ENCODE measurements at regions not wholly inside any gene's neighbourhood (a gene's known extent, or its start where the extent isn't known, plus 50 kb on each side); places are given as distances from the start of the nearest gene placed in this dataset.
"Not testable (repeated sequence)": the region's sequence is repeated elsewhere in the genome, so short reads cannot be mapped to it uniquely, and the experiment has no call there.

DNA sequence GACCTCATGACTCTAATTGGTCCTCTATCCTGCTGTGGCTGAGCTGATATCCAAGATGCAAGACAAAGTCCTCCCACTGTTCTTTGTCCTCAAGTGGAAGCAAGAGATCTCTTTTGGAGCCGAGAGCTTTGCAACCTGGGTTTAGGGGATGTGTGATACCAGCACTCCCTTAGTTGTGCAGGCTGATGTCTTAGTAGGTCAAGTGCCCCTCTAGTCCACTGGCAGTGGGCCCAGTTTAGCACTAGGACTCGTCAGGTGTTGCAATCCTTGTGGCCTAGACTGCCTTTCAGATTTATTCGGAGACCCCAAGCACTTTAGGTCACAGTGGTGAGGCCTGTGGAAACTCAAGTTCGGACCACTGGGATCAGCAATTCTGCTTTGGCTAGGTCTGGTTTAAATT, 64.0 kb downstream of the GPRASP3 start:
- DNase-seq, result no peak

DNA sequence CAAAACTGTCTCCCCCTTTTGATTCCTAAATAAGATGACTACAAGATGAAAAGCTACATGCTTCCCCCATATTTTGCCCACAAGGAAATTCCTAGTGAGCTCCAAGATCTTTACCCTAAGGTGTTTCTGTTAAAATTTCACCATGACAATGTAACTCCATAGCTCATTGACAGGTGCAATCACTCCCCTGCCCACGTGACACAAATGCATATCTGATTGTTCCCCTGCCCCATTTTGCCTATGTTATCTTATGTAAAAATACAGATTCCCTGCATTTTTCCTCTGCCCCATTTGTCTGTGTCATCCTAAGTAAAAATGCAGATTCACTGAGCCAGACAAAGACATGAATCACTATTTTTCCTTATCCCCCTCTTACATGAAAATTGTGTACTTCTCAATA, 66.7 kb downstream of the GPRASP3 start:
- no peak for DNase-seq

GRCh38 chrX:102808336-102808735, 87.8 kb downstream of the GPRASP3 start:
- DNase-seq, result no peak

- not testable (repeated sequence) for DNase-seq
Observed at GRCh38 chrX:102818269-102818668, 97.7 kb downstream of the GPRASP3 start.

GRCh38 chrX:102832661-102833060, 104.4 kb upstream of the RAB40AL start:
- no peak for DNase-seq

- no peak for DNase-seq
Observed at GRCh38 chrX:102833136-102833535, 103.9 kb upstream of the RAB40AL start.

- DNase-seq, result no peak
Observed at GRCh38 chrX:102835504-102836146, 101.4 kb upstream of the RAB40AL start.

DNA sequence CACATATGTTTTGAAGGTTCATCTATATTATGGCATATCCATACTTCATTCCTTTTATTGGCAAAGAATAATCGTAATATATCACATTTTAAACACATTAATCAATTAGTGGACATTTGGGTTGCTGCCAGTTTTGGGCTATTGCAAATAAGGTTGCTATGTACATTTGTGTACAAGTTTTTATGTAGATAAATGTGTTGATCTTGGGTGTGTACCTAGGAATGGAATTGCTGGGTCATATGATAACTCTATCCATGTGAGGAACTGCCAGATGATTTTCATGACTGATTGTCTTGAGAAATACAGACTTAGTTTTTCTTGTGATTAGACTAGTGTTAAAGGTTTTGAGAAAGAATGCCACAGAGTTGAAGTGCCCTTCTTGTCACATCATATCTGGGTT, 99.2 kb upstream of the RAB40AL start:
- DNase-seq, result no peak

- no peak for DNase-seq
Observed at GRCh38 chrX:102840871-102841705, 96.0 kb upstream of the RAB40AL start.

GRCh38 chrX:102841706-102842003, 95.4 kb upstream of the RAB40AL start:
- DNase-seq, result no peak

DNA sequence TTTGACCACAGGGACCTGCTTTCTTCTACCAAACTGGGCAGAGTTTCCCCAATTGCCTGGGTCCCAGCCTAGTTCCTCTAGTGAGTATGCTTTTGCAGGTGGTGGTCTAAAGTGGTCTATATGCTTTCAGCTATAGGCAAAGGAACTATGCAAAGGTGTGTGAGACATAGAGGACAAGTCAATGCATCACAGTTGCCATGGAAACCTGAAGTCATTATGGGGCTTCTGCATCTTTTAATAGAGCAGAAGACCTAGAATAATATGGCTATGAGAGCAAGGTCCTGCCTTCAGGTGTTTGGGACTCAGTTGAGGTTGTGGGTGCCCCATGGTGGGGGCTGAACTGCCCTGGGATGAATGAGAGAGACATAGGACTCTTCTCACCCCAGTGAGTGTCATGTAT, 92.1 kb upstream of the RAB40AL start:
- DNase-seq, result no peak

DNA sequence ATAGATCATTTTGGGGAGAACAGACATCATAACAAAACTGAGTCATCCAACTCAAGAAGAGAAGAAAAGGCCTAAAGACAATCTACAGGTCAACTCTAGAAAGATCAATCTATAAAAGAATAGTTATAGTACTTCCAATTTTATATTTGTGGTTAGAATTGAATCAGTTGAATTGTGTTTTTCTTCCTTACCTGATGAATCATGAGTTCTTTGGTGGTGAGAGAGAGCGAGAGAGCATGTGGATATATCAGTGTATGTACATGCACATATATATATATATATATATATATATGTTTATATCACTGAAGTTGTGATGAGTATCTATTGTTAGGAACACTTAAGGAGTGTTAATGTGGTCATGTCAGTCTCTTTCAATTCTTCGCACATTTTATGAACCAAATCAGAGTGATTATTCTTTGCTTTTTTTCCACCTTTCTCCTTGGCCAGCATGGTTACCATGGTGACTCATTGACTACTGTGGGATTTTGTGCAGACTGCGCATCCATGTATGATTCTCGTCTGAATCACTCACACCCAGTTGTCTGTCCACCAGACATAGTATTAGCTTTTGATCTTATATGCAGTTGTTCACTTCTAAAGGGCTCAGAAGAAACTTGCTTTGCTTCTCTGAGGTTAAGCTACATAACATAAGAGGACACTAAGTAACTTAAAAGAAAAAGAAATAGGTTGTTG, 90.4 kb upstream of the RAB40AL start:
- no peak for DNase-seq

- DNase-seq, result no peak
Observed at GRCh38 chrX:102847362-102847761, 89.7 kb upstream of the RAB40AL start.

GRCh38 chrX:102849396-102849795, 87.7 kb upstream of the RAB40AL start:
- no peak for DNase-seq

DNA sequence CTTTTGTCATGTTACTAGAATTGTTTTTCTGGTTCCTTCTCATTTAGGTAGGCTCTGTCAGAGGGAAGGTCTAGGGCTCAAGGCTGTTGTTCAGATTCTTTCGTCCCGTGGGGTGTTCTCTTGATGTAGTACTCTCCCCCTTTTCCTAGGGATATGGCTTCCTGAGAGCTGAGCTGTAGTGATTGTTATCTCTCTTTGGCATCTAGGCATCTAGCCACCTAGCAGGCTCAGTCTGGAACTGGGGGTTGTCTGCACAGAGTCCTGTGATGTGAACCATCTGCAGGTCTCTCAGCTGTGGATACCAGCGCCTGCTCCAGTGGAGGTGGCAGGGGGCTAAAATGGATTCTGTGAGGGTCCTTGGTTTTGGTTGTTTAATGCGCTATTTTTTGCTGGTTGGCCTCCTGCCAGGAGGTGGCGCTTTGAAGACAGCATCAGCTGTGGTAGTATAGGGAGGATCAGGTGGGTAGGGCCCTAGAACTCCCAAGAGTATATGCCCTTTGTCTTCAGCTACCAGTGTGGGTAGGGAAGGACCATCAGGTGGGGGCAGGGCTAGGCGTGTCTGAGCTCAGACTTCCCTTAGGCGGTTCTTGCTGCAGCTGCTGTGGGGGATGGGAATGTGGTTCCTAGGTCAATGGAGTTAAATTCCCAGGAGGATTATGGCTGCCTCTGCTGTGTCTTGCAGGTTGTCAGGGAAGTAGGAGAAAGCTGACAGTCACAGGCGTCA, 78.1 kb upstream of the RAB40AL start:
- not testable (repeated sequence) for DNase-seq

- DNase-seq, result no peak
Observed at GRCh38 chrX:102859550-102859871, 77.6 kb upstream of the RAB40AL start.

- DNase-seq, result no peak
Observed at GRCh38 chrX:102860235-102860634, 76.8 kb upstream of the RAB40AL start.

DNA sequence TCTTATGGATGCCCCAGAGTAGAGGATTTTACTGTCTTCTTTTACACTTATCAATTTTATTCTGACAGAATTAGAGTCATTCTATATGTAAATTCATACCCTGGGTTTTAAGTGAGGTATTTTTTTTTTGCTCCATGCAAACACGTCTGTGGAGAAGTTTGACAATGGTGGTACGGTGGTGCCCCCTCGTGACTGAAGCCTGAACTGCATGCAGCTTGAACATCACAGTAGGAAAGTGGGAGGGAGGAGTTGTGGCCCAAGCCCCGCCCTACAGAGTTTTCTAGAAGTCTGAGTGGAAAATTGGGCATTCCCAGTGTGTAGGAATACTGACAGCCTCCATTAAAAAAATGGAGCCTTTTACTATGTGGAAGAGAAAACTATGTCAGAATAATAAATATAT, 73.3 kb upstream of the RAB40AL start:
- DNase-seq, result peak; percentile 25

- no peak for DNase-seq
Observed at GRCh38 chrX:102866981-102867656, 70.0 kb upstream of the RAB40AL start.

DNA sequence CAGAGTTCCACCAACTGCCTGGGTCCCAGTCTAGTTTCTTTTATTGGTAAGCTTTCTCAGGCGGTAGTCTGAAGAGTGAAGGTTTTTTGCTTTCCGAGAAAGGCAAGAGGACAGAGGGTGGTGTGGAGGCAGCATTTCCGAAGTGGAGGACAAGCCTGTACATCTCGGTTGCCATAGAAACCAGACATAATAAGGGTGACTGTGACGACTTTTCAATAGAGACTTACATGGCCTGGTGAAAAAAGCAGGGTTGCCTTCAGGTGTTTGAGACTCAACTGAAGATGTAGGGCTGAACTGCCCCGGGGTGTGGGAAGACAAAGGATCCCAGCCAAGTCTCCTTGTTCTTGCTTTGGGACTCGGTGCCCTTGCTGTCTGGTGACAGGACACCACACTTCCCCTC, 53.6 kb upstream of the RAB40AL start:
- DNase-seq, result no peak
